Heart left ventricle (tissue), 13 donors: ENCODE measurements at regions not wholly inside any gene's neighbourhood (a gene's known extent, or its start where the extent isn't known, plus 50 kb on each side); places are given as distances from the start of the nearest gene placed in this dataset.

ENCODE experiments used
- CTCF ChIP-seq, 12 donors: fragments of 200-600 bp; sonication (generic) in 4 of 12; IDR thresholded peaks; one replicate each; pipeline versions ENCODE4 v1.5.0 to v1.8.0; 2018 to 2022; ENCODE audit warnings: antibody characterized with exemption in 12 of 12, mild to moderate bottlenecking in 5 of 12
- POLR2A ChIP-seq, 2 donors: fragments of 450-650 bp; IDR thresholded peaks; one replicate each; pipeline ENCODE4 v1.6.1; 2017; ENCODE audit warnings: antibody characterized with exemption in 2 of 2, mild to moderate bottlenecking in 2 of 2, moderate library complexity in 2 of 2
- donor health status: ischemic (EF 13 %, LVEDD 7.1; RV severe dilation, severe dysfunction).
- donor health status: DM: no; HTN: yes; CAD: no.
- donor health status: DM: no; HTN: no; CAD: no.
- donor health status: ischemic (EF 25% LVEDD 6.9; RV normal size, moderate dysfunction).
- donor health status: ischemic (EF 25% LVEDD 5.7; RV mildly dilated, moderate dysfunction).
- donor health status: ischemic (EF 35%, LVEDD 5.7; RV mildly dilated, moderate dysfunction).
- donor health status: nonischemic (EF 11% LVEDD 7.7; RV severe dilation, severe dysfunction).
- donor health status: DM: yes; HTN: yes; CAD: no.
- donor health status: PGD.
- donor health status: ischemic (EF 29% LVEDD 5.4; RV normal size, mild dysfunction).
- donor health status: nonischemic (EF 23%, LVEDD 6.1; RV moderate dilation, normal function).

- no peak for TF ChIP-seq CTCF (IDR thresholded peaks at IDR 0.05)
- no peak for TF ChIP-seq POLR2A (IDR thresholded peaks at IDR 0.05)
Observed at GRCh38 chr2:217154923-217155322, 295.1 kb upstream of the TNP1 start.
